ENCODE measurements at regions not wholly inside any gene's neighbourhood (a gene's known extent, or its start where the extent isn't known, plus 50 kb on each side); places are given as distances from the start of the nearest gene placed in this dataset.

GRCh38 chr7:126378642-126379041, 874.1 kb downstream of the GRM8 start:
- DNase-seq, result no peak

GRCh38 chr7:126370038-126370668, 882.6 kb downstream of the GRM8 start:
- no peak for DNase-seq

DNA sequence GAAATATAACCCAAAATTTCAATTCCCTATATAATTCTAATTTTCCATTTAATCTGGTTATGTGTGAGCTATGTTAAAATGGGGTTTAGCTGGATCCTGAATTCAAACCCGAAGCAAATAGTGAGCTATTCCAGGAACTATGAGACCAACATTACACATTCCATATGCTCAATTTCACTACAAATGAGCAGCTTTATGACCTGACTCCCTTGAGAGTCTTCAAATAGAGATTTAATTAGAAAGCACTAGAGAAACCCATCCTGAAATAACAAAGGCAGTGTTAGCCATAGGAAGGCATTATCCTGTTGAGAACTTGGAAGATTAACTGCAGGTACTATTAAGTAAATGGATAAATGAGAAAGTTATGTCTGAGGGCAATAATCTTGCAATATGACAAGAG, 890.0 kb downstream of the GRM8 start:
- DNase-seq, result no peak

DNA sequence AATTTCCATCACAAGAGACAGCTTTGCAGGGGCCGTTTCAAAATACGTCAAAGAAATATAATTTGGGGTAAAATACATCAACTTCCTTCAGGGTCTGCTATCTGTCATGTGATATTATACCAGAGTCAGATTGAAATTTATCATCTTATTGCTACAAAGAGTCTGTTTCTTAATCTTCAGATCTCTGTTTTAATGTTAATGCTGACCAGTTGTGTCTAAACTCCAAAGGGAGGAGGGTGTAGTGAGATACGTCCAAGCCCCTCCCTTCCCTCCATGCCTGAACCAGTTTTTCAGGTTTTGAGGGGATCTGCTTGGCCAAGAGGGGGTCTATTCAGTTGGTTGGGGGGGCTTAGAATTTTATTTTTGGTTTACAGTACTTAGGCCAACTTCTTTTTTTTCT, 891.6 kb downstream of the GRM8 start:
- DNase-seq, result no peak

- DNase-seq, result no peak
Observed at GRCh38 chr7:126339813-126340212, 912.9 kb downstream of the GRM8 start.

DNA sequence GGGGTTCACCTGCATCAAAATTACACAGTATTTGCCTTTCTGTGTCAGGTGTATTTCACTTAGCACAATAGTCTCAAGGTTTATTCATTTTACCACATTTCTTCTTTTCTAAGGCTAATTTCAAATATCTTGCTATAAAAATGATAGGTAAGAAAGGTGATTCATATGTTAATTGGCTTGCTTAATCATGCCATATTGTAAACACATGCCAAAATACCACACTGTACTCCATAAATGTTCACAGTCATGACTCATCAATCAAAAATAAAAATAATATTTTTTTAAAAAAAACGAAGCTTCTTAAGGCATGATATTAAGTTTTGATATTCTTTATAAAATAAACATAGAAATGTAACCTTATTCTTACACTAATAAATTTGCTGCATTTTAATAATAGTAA, 947.1 kb downstream of the GRM8 start:
- DNase-seq, result no peak

- no peak for DNase-seq
Observed at GRCh38 chr7:126303926-126304325, 948.8 kb downstream of the GRM8 start.

DNA sequence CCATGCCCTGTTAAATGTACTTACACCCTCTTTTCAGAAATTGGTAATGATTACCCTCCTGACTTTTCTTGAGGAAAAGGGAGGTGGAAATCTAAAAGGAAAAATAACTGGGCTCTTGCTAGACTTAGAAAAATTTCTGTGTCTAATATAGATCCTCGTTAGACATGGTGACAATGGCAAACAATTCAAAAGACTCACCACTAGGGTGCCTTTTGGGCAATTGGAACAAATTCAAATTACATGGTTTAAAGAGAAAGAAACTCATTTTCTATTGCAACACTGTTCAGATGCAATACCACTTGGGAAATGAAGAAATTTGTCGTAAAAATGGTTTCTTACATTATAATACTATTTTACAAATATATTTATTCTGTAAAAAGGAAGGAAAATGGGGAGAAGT, 950.1 kb downstream of the GRM8 start:
- no peak for DNase-seq

GRCh38 chr7:126286317-126286716, 966.4 kb downstream of the GRM8 start:
- DNase-seq, result no peak

DNA sequence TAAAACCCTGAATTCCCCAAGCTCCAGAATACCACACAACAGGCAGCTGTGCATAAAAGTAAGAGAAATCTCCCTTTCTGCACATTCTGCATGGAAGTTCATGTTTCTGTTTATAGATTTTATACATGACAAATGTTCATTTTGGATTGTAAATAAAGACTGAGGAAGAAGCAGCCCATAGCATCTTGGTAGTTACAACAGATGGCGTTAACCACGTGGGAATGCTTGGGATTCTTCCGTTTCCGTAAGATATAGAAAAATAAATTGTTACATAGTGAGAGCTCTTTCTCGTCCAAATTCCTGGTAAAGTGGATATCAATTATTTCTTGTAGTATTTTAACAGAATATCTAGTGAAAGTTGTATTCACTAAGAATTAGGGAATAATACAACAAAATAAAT, 1016.5 kb downstream of the GRM8 start:
- DNase-seq, result no peak

- no peak for DNase-seq
Observed at GRCh38 chr7:126228356-126229061, 1024.2 kb downstream of the GRM8 start.

- no peak for DNase-seq
Observed at GRCh38 chr7:126227643-126228042, 1025.1 kb downstream of the GRM8 start.

GRCh38 chr7:126227055-126227454, 1025.7 kb downstream of the GRM8 start:
- no peak for DNase-seq

DNA sequence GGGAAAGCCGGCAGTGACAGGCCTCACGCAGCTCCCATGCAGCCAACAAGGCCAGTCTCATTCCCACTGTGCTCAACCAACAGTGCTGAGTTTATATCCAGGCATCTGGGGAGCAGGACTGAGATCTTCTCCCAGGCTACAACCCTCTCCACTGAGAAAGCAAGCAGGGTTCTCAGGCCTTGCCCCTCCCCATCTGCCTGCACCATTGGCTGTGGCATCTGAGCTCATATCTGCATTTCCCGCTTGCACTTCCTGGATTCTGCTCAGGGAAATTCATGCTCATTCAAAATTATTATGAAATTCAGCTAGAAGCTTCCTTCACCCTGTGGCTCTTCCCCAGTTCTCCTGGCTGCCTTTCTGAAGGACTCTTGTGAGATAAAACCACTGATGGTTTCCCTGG, 1029.0 kb downstream of the GRM8 start:
- DNase-seq, result no peak

- DNase-seq, result no peak
Observed at GRCh38 chr7:126222782-126223181, 1030.0 kb downstream of the GRM8 start.

DNA sequence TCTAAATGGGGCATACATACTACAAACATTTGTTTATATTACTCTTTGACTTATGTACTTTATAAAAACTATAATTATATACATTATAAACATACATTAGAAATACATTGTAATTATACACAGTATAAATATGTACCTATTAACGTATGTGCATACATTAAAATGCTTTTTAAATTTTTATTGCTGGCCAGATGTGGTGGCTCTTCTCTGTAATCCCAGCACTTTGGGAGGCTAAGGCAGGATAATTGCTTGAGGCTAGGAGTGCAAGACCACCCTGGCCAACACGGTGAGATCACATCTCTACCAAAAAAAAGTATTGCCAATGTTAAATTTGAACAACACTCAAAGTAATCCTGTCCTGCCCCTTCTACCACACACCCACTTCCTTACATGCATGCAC, 1037.0 kb downstream of the GRM8 start:
- no peak for DNase-seq

GRCh38 chr7:126213876-126214275, 1038.9 kb downstream of the GRM8 start:
- no peak for DNase-seq

GRCh38 chr7:126211875-126212274, 1040.9 kb downstream of the GRM8 start:
- no peak for DNase-seq

GRCh38 chr7:126210707-126211106, 1042.0 kb downstream of the GRM8 start:
- DNase-seq, result no peak

DNA sequence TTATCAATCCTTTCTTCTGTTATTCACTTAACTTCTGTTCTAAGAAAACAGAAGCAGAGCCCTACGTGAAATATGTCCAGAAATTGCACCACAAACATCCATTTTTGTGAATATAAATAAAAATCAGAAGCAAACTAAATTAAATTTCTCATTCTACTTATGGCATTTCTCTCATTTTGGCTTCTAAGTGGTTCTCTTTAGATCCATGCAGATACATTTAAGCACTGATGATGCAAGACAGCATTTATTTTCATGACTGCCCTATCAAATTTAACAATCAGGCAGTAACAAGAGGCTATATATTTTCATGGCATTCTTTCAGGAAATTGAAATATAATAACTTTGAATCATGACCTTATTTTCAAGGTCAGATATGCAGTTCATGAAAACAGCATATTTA, 1049.6 kb downstream of the GRM8 start:
- DNase-seq, result no peak

DNA sequence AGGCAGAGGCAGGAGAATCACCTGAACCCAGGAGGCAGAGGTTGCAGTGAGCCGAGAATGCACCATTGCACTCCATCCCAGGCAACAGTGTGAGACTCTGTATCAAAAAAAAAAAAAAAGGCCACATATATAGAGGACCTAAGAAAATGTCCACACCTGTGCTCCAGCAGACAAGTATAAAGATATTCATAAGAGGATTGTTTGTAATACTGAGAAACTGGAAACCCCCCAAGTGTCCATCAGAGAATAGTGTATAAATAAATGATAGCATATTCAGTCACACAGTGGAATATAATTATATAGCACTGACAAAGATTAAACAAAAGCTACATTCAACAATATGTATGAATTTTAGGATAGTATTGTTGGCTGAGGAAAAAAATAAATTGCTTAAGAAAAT, 1050.6 kb downstream of the GRM8 start:
- no peak for DNase-seq

- no peak for DNase-seq
Observed at GRCh38 chr7:126185959-126186580, 1066.7 kb downstream of the GRM8 start.

- DNase-seq, result no peak
Observed at GRCh38 chr7:126179916-126180315, 1072.8 kb downstream of the GRM8 start.

DNA sequence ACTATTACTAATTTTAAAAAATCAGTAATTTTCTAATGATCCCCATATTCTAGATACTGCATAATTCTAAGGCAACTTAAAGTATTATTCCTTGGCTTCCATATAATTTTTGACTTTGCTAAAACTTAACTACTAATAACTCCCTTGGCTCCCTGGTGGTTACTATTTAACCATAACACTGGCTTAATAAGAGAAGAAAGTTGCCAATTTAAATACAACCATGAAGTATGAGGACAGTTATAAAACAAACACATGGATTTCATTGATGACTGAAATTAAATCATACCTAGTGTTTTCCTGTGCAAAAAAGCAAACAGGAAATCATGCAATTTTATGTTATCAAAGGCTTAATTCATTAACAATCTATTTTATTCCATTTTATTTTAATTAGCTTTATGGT, 1073.9 kb downstream of the GRM8 start:
- no peak for DNase-seq

DNA sequence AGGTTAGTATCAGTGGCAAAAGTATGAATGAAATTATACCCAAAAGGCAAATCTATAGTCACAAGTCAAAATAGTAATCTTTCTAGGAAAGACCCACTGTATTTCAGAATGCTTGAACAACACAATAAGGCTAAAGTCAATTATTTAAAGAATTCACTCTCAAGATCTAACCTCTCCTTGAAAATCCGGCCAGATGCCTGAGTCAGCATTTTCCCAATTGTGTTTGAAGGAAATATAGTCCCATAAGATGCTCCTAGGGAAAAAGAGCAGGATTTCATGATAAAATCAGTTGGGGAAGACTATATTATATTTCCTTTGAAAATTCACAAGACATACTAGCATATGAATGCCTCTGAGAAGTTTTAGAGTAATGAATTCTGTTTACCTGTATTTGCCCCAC, 1075.0 kb downstream of the GRM8 start:
- DNase-seq, result no peak

Data from right hindlimb (tissue), 1 donor.